ENCODE measurements at regions not wholly inside any gene's neighbourhood (a gene's known extent, or its start where the extent isn't known, plus 50 kb on each side); places are given as distances from the start of the nearest gene placed in this dataset.
A peak's percentile ranks its signal among the peaks of the same experiment; 100 is the strongest.

DNA sequence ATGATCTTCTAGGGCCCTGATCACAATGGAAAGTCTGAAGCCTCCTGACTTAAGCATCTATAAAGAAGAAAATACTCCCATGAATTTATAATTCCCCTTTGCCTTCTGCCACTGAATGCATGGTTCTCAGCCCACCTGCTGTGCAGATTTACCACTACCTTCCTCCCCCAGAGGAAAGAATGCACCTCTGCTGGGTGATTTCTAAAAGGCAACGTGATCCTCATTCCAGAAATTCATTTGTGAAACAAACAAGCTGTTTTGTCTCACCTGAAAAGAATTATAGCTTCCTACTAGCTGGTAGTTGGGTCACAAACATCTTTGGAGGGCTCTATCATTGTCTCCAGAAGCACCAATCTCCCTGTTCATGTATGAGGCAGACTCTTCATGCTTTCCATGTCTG lies 320.2 kb downstream of the CDC14C start:
- intact Hi-C loops (cut with DNase I) = no loop called here
- no peak for DNase-seq

DNA sequence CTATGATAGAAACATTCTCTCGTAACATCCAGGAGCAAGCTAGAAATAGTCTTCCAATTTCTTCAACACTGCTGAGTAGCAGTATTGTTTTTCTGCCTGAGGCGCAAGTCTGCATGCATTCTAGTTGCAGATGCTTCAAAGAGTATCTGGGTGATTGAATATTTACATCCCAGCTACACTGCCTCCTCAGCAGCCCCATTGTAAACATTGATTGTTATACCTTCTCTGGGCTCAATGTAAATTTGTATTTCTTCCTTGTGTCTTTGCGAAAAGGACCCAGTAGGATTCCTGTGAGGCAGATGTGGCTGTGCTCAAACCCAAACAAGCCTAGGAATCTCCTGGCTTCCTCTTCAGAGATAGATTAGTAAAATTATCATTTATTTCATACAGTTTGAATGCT lies 320.7 kb downstream of the CDC14C start:
- intact Hi-C loops (cut with DNase I) = no loop called here
- no peak for DNase-seq

DNA sequence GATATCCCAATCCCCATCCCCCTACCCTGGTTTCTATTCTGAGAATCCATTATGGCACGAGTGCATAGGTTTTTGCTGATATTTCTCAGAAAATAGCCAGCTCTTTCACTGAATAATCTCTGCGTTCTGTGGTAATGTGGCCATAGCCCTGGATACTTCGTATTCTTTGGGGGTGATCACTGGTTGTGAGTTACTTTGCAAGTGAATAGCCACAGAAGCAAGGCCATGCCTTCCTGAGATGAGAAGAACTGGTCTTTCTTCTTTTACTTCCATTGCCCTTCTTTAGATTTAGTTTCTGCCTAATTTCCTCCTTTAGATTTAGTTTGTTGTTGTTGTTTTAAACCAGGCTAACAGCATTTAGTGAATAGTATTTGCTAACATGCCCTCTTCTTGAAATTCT lies 323.4 kb downstream of the CDC14C start:
- intact Hi-C loops (cut with DNase I) = no loop called here
- DNase-seq = no peak

DNA sequence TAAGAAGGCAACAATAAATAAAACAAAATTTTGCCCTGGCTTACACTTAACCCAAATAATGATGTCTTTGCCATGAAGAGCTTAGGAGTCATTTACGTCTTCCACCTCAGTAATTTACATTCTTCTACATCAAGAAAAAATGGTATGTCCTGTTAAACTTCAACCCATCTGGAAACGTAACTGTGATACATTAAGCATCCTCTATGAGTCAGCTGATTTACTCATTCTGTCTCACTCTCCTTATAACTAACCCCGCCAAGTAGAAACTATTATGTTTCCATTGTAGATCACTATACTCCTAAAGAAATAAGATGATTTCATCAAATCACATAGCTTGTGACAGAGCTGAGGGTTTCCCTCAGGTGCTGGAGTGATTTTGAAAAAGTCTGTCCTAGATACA lies 330.7 kb downstream of the CDC14C start:
- intact Hi-C loops (cut with DNase I) = no loop called here
- no peak for DNase-seq

DNA sequence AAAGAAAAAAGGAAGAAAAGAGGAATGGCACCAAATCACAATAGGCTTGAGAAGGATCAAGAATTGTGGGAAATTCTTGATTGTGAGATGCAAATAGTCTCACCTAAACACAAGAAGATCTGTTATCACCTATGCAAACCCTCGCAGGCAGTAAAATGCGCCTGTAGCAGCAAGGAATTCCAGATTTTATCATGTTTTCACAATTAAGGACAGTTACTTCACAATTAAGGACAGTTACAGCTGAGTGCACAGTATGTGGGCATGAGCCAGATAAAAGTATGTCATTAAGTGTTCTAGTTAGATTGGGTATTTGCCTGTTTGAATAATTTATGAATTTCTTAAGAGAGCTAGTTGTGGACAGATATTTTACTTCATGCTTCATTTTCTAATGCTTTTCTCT lies 336.2 kb downstream of the CDC14C start:
- no peak for DNase-seq
- intact Hi-C loops (cut with DNase I) = no loop called here

DNA sequence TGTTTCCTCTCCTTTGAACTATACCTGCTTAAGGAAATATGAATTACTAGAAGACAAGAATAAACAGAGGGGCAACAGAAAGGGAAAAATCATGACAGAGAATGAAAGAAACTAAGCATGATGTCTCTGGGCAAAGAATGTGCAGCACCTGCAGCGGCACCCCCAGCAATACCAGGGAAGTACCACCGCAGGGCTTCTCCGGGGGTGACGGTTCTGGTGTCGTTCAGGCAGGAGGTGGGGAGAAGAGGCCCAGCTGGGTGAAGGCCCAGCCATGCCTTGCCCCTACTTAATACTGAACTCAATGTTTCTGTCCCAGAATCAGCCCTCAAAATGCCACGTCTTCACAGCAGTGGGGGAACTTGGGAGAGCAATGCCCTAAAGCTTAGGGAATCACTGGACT lies 337.6 kb downstream of the CDC14C start:
- intact Hi-C loops (cut with DNase I) = no loop called here
- DNase-seq = peak in 1 of 10 donors; percentile 52

DNA sequence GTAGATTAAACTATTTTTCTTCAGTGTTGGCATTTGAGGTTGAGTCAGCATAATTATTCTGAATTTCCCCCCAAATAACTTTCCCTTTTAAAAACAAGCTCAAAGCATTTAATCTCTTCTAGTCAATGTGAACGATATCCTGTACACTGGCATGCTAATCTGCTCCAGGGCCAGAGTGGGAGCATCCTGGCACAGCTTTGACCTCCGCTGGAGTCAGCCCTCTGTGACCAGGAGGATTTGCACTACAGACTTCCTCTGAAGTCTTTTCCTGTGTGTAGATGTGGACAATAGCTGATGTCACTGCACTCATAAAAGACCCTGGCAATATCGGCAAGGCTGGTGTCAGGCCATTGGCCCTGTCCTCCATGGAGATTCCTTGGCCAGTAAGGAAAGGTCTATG lies 340.2 kb downstream of the CDC14C start:
- intact Hi-C loops (cut with DNase I) = no loop called here
- no peak for DNase-seq

DNA sequence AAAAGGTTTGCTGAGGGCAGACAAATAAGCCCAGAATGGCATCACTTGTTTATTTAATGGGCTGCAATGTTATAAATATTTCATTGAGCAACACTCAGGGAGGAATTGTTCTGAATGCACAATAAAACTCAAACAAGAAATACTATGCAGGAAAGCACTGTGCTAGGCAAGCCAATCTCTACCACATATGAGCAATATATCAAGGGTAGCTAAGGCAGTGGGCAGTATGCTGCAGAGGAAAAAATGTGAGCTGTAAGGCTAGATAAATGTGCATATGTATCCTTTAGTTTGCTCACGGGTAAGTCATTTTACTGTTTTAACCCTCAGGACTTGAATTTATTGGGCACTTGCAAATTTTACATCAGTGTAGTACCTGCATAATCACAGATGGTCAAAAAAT lies 349.6 kb downstream of the CDC14C start:
- intact Hi-C loops (cut with DNase I) = no loop called here
- DNase-seq = no peak

DNA sequence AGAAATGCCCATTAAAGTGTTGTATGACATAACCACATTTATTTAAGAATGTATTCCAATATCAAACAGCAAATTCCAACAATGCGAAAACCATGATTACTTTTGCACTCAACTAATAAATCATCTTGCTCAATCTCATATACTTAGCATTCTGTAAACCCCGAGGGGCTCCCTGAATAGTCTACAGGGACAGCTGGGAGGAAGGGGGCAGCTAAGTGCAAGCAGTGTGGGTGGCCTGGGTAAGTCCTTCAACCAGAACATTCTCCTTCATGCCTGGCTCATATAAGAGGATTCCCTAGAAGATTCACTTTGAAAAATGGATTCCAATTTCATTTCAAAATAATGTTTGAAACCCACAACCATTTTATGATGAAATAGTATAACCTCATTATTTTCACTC lies 355.5 kb downstream of the CDC14C start:
- intact Hi-C loops (cut with DNase I) = no loop called here

DNA sequence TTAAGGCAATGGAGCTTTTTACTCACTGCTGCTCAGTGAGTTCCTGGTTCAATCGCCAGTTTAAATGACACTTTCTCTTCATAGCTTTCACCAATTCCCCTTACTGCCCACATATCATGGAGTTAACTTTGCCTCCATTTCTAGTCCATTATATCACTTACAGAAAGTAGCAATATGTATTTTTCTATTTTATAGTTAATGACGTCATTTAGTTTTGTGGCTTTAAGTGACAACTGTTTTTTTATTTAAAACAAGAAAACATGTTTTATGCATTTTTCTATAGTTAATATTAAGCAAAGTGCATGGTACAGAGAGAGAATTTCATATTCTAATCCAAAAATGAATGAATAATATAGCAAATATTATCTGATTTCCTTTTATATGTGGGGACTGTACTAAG lies 363.3 kb downstream of the CDC14C start:
- DNase-seq = no peak
- intact Hi-C loops (cut with DNase I) = no loop called here

More for the DNA sequence above, 355.5 kb downstream of the CDC14C start:
- no peak for DNase-seq

DNA sequence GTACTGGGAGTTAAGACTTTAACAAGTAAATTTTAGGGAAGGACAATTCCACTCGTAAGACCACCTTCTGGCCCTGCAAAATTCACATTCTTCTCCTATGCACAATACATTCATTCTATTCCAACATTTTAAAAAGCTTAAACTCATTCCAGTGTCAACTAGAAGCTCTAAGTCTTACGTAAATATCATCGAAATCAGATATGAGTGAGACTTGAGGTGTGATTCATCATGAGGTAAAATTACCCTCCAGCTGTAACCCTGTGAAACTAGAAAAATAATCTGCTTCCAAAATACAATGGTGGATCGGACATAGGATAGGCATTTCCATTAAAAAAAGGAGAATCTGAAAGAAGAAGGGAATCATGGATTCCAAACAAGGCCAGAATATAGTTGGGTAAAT lies 370.3 kb downstream of the CDC14C start:
- DNase-seq = no peak
- intact Hi-C loops (cut with DNase I) = no loop called here

DNA sequence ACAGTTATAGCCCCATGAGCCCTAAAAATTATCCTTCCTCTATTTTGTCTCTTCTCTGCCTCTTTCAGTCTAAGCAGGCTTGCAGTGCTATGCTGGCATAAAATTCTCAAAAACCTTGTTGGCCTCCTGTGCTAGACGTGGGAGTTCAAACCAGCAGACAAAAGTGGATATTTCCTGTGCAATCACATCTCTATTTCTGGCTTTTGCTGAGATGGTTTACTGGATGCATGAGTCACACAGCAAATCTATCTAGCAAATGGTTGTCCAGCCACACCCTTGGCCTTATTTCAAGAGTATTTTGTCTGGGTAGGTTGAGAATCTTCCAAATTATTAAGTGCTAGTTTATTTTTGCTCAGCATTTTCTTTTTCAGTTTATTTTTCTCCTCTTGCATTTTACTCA lies 370.8 kb downstream of the CDC14C start:
- DNase-seq = no peak
- intact Hi-C loops (cut with DNase I) = no loop called here

DNA sequence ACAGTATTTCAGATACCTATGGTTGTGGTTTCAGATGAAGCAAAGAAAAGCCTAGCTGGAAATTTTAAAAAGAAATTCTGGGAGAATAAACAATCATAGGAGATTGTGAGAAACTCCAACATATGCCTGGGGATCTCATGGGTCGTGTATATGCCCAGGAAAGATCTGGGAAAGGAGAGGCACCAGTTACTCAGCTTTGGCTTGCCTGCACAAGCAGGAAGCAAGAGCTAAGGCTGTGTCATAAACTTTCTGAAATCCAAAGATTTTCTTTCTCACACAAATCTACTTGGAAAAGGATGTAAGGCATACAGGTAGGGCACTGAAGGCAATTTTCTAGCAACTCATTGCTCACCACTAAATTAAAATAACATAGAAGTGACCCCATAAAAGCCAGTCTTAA lies 373.6 kb downstream of the CDC14C start:
- no peak for DNase-seq
- intact Hi-C loops (cut with DNase I) = no loop called here

DNA sequence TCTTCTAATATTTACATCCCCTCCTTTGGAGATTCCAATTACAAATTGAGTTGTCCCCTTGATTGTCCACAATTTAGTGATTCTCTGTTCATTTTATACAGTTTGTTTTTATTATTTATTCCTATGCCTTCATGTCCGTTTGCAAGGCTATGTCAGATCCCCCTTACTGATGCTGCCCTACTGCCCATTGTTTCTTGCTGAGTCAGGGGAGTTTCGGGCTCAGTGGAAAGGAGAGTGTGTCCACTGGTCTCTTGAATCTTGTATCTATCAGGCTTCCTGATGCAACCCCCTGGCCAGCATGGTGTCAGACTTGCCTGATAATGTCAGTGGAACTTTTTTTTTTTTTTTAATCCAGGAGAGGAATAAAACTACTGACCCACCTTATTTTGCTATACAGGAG lies 384.4 kb downstream of the CDC14C start:
- intact Hi-C loops (cut with DNase I) = no loop called here
- DNase-seq = no peak

DNA sequence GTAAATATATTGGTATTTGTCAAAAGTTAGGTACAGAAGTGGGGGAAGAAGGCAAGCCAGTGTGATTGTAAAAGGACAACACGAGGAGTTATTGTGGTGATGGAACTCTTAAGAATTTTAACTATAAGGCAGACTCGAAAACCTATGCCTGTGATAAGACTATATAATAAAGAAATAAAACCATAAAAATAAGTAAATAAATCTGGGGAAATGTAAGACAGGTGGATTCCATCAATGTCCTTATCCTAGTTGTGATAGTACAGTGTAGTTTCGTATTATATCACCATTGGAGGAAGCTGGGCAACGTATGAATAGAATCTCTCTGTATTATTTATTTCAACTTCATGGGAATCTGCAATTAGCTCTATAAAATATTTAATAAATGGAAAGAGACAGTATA lies 395.7 kb downstream of the CDC14C start:
- intact Hi-C loops (cut with DNase I) = no loop called here

DNA sequence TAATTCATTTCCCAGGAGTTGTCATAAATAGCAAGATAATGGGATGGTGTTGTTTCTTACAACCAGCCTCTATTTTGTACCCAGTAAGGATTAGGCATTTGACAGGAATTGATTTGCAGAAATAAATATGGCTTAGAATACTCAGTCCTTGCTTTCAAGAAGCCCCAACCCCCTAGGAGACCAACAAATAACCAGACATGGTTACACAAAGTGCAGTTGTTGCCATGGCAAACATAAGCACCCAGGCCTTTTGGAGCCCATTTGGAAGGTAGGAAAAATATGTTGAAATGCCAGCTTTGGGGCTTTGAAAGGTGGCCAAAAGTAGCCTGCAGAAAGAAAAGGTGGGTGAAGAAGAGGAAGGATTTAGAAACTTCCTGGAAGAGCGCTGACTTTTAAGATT lies 397.5 kb downstream of the CDC14C start:
- intact Hi-C loops (cut with DNase I) = no loop called here
- no peak for DNase-seq

More for the DNA sequence above, 395.7 kb downstream of the CDC14C start:
- DNase-seq = no peak

DNA sequence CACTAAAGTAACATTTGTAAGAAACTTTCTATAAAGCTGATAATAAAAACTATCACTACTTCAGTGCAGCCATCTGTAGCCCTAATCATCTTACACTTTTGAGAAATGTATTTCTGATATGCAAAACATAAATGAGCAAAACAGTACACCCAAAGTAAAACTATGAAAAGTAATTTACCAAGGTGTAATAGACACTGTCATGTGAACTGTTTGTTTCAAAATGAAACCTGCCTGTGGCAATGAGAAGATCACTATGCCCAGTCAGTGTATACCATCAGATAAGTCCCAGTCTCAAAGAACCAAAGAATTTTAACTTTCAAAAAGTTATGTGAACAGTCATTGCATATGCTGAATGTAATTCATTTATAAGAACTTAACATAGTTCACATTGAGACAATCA lies 398.1 kb downstream of the CDC14C start:
- intact Hi-C loops (cut with DNase I) = no loop called here
- no peak for DNase-seq

DNA sequence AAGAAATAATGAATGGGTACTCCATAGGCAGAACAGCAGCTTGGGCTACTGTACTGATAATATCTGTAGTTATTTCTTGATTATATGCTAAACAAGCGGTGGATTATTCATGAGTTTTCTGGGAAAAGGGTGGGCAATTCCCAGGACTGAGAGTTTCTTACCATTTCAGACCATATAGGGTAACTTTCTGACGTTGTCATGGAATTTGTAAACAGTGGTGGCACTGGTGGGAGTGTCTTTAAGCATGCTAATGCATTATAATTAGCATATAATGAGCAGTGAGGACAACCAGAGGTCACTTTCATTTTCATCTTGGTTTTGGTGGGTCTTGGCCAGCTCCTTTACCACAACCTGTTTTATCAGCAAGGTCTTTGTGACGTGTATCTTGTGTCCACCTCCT lies 399.7 kb downstream of the CDC14C start:
- no peak for DNase-seq
- intact Hi-C loops (cut with DNase I) = no loop called here

DNA sequence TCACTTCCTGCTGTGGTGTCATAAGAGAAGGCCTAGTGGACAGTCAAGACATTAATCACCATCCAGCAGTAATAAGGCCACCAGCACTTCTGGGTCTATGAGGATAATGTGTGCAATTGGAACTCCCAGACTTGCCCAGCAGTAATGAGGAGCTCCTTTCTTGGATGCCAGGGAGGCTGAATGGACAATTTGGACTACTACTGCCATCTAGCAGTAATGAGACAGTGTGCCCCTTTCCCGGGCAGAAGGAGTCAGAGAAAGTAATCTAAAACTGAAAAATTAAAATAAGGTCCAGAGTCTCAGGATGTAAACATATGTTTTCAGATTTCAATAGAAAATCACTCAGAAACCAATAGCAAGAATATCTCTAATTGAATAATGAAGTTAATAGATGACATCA lies 400.4 kb downstream of the CDC14C start:
- intact Hi-C loops (cut with DNase I) = no loop called here
- no peak for DNase-seq

DNA sequence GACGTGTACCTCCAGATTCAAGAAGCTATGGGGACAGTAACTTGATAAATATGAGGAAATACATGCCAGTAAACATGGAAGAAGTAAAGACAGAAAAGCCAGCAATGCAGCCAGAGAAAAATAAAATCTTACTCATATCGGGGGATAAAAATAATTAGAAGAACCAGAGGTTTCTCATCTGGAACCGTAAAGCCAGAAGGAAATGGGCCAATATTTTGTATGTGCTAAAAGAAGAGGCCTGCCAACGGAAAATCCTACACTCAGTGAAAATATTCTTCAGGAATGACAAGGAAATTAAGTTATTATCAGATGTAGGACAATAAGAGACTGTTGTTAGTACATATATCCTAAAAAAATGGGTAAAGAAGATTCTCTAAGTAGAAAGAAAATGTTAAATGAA lies 401.2 kb downstream of the CDC14C start:
- intact Hi-C loops (cut with DNase I) = no loop called here

DNA sequence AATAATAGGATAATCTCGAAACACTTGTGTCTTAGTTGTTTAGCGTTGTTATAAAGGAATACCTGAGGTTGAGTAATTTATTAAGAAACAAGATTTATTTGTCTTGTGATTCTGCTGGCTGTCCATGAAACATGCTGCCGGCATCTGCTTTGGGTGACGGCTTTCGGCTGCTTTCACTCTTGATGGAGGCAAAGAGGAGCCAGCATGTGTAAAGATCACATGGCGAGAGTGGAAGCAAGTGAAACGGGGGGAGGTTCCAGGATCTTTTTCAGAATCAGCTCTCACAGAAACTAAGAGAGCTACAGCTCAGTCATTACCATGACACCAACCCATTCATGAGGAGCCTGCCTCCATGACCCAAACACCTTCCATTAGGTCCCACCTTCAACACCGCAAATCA lies 402.8 kb downstream of the CDC14C start:
- intact Hi-C loops (cut with DNase I) = no loop called here
- DNase-seq = no peak

More for the DNA sequence above, 401.2 kb downstream of the CDC14C start:
- DNase-seq = no peak

DNA sequence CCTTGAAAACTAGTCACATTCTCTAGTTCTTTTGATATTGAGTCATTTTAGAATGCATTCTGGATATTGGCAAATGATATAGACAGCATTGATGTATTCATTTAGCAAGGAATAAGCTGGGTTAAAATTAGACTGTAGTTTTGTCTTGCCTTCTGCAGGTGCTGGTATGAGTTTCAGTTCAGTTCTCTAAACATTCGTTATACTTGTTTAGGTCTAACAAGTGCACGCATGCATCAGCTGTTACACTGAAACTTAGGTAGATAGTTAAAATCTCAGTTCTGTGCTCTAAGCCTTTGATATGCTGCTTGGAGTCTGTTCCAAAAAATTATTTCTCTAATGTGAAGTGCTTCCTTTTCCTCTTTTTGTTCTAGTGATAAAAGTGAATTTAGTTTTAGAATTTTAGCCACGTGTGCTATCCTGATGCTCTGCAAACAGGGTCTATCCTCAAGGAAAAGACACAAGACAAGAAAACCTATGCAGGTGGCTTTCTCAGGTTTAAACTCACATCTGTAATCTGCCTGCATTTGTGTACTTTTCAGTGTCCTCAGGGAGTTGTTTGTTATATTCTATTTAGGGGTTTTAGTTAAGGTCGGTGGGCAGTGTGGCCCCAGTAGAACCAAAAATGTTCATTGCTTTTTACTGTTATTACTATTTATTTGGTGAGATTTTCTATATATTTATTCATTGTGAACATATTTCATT lies 409.0 kb downstream of the CDC14C start:
- no peak for DNase-seq
- intact Hi-C loops (cut with DNase I) = no loop called here

DNA sequence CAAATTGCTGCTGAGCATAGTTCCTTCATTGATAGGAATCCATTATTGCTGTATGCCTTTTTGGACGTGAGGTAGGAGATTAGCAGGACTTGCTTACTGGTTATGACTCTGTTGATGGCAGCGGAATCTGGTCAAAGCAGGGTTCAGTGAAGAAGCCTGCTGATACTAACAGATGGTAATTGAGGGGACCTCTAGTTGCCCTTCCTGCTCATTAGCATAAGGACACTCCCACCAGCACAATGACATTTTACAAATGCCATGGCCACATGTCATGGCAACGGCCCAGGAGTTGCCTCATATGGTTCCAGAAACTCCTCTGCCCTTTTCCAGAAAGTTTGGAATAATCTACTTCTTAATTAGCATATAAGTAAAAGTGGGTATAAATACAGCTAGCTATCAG lies 417.5 kb downstream of the CDC14C start:
- no peak for DNase-seq
- intact Hi-C loops (cut with DNase I) = no loop called here

Data from posterior cingulate gyrus (tissue), 11 donors.